Sigmoid colon (tissue), 6 donors: ENCODE measurements at regions not wholly inside any gene's neighbourhood (a gene's known extent, or its start where the extent isn't known, plus 50 kb on each side); places are given as distances from the start of the nearest gene placed in this dataset.

ENCODE experiments used
- DNase-seq: peaks from one replicate; pipeline ENCODE4 v3.0.0-alpha.2; 2019
- H3K27ac ChIP-seq, 4 donors: fragments of 200-600 bp; sonication (generic); one replicate each; pipeline ENCODE4 v1.5.1; 2016 to 2019; ENCODE audit warnings: mild to moderate bottlenecking in 1 of 4
- H3K27me3 ChIP-seq, 3 donors: fragments of 200-600 bp; sonication (generic); one replicate each; pipeline ENCODE4 v1.5.1; 2019; ENCODE audit warnings: mild to moderate bottlenecking in 1 of 3
- H3K36me3 ChIP-seq, 4 donors: fragments of 200-600 bp; sonication (generic); one replicate each; pipeline ENCODE4 v1.5.1; 2016 to 2019
- H3K4me1 ChIP-seq, 4 donors: fragments of 200-600 bp; sonication (generic); one replicate each; pipeline ENCODE4 v1.5.1; 2017 to 2019
- H3K4me3 ChIP-seq, 4 donors: fragments of 200-600 bp; sonication (generic); one replicate each; pipeline ENCODE4 v1.5.1; 2017 to 2019; ENCODE audit warnings: mild to moderate bottlenecking in 2 of 4, moderate library complexity in 1 of 4
- H3K9me3 ChIP-seq, 4 donors: fragments of 200-600 bp in 3 of 4; sonication (generic) in 3 of 4; one replicate each; pipeline versions ENCODE4 v1.5.1 to v1.6.1; 2013 to 2019
- CTCF ChIP-seq, 4 experiments: fragments of 450-650 bp in 3 of 4; fragments of 200-600 bp in 1 of 4; IDR thresholded peaks; one replicate each; pipeline ENCODE4 v1.5.1; 2016 to 2019; ENCODE audit warnings: antibody characterized with exemption in 4 of 4, mild to moderate bottlenecking in 3 of 4, moderate library complexity in 2 of 4
- EP300 ChIP-seq, 4 donors: sonication (generic); formaldehyde crosslinking; IDR thresholded peaks; one replicate each; pipeline ENCODE4 v1.6.1; 2017; ENCODE audit warnings: antibody characterized with exemption in 4 of 4
- POLR2A ChIP-seq, 2 donors: fragments of 450-650 bp; IDR thresholded peaks; one replicate each; pipeline ENCODE4 v1.6.1; 2016; ENCODE audit warnings: antibody characterized with exemption in 2 of 2, mild to moderate bottlenecking in 2 of 2, moderate library complexity in 2 of 2
- POLR2AphosphoS5 ChIP-seq, 4 donors: sonication (generic); formaldehyde crosslinking; IDR thresholded peaks; one replicate each; pipeline ENCODE4 v1.6.1; 2017; ENCODE audit warnings: antibody characterized with exemption in 4 of 4
- WGBS, 2 donors: extraction: QIAGEN DNeasy Blood & Tissue Kit; methylation state at CpG; one replicate each; pipeline ENCODE4 v1.1.7; 2013; 5-methylcytosine and 5-hydroxymethylcytosine counted together
- intact Hi-C: fragments of 100-400 bp; cut with DNase I; formaldehyde crosslinking; loops from one replicate; pipeline ENCODE4 v1.15.1; 2023
- donor health status: healthy with polysubstance abuse.
- donor health status: healthy.

GRCh38 chr1:193733674-193734073 is 547.3 kb upstream of the B3GALT2 start:
- H3K27ac ChIP-seq, result no peak overlapping the region
- intact Hi-C loops, result no loop called here
- TF ChIP-seq POLR2A (IDR thresholded peaks at IDR 0.05) (no peak), EP300 (IDR thresholded peaks at IDR 0.05) (no peak), CTCF (IDR thresholded peaks at IDR 0.05) (no peak), POLR2AphosphoS5 (IDR thresholded peaks at IDR 0.05) (no peak)
- no peaks in the 10 kb centered on the region for H3K27me3 ChIP-seq
- no peaks in the 10 kb centered on the region for H3K4me1 ChIP-seq
- no peak overlapping the region for H3K4me3 ChIP-seq
- DNase-seq, result no peak
- no peaks in the 10 kb centered on the region for H3K9me3 ChIP-seq
- no peaks in the 10 kb centered on the region for H3K36me3 ChIP-seq
- 43 to 71% methylated on average over 3 of the region's 3 CpGs for WGBS, 2 donors

GRCh38 chr1:193730017-193730416 is 543.6 kb upstream of the B3GALT2 start:
- 76 to 83% methylated on average over 3 of the region's 3 CpGs for WGBS, 2 donors

GRCh38 chr1:193729429-193729828 is 543.0 kb upstream of the B3GALT2 start:
- no peak for DNase-seq
- H3K27me3 ChIP-seq, result no peaks in the 10 kb centered on the region
- no peaks in the 10 kb centered on the region for H3K4me1 ChIP-seq
- no peak overlapping the region for H3K27ac ChIP-seq
- intact Hi-C loops, result no loop called here
- WGBS, 2 donors, result 61 to 66% methylated on average over 2 of the region's 2 CpGs
- no peaks in the 10 kb centered on the region for H3K36me3 ChIP-seq
- TF ChIP-seq POLR2AphosphoS5 (IDR thresholded peaks at IDR 0.05), result no peak
- no peak for TF ChIP-seq POLR2A (IDR thresholded peaks at IDR 0.05)
- TF ChIP-seq CTCF (IDR thresholded peaks at IDR 0.05), result no peak
- TF ChIP-seq EP300 (IDR thresholded peaks at IDR 0.05), result no peak
- H3K9me3 ChIP-seq, result no peaks in the 10 kb centered on the region
- H3K4me3 ChIP-seq, result no peak overlapping the region

More at GRCh38 chr1:193730017-193730416, 543.6 kb upstream of the B3GALT2 start:
- TF ChIP-seq POLR2AphosphoS5 (IDR thresholded peaks at IDR 0.05) (no peak), POLR2A (IDR thresholded peaks at IDR 0.05) (no peak), CTCF (IDR thresholded peaks at IDR 0.05) (no peak), EP300 (IDR thresholded peaks at IDR 0.05) (no peak)
- Histone ChIP-seq H3K27me3 (no peaks in the 10 kb centered on the region), H3K4me1 (no peaks in the 10 kb centered on the region), H3K36me3 (no peaks in the 10 kb centered on the region), H3K27ac (no peak overlapping the region), H3K9me3 (no peaks in the 10 kb centered on the region), H3K4me3 (no peak overlapping the region)
- no peak for DNase-seq
- intact Hi-C loops, result no loop called here

- intact Hi-C loops, result no loop called here
- no peak for TF ChIP-seq CTCF (IDR thresholded peaks at IDR 0.05)
- no peak for DNase-seq
- no peak overlapping the region for H3K27ac ChIP-seq
- no peaks in the 10 kb centered on the region for H3K9me3 ChIP-seq
- WGBS, 2 donors, result 65 to 83% methylated on average over 1 of the region's 1 CpG
- no peak overlapping the region for H3K4me3 ChIP-seq
- H3K4me1 ChIP-seq, result no peaks in the 10 kb centered on the region
- no peaks in the 10 kb centered on the region for H3K27me3 ChIP-seq
- no peaks in the 10 kb centered on the region for H3K36me3 ChIP-seq
These were observed 541.4 kb upstream of the B3GALT2 start for GRCh38 chr1:193727850-193728249.

- 88 to 93% methylated on average over 3 of the region's 3 CpGs for WGBS, 2 donors
- H3K27ac ChIP-seq, result no peak overlapping the region
- no peaks in the 10 kb centered on the region for H3K9me3 ChIP-seq
- intact Hi-C loops, result no loop called here
- TF ChIP-seq CTCF (IDR thresholded peaks at IDR 0.05) (no peak), POLR2A (IDR thresholded peaks at IDR 0.05) (no peak), EP300 (IDR thresholded peaks at IDR 0.05) (no peak), POLR2AphosphoS5 (IDR thresholded peaks at IDR 0.05) (no peak)
- H3K36me3 ChIP-seq, result no peaks in the 10 kb centered on the region
- no peaks in the 10 kb centered on the region for H3K27me3 ChIP-seq
- H3K4me3 ChIP-seq, result no peak overlapping the region
- no peaks in the 10 kb centered on the region for H3K4me1 ChIP-seq
- DNase-seq, result no peak
These were observed 540.3 kb upstream of the B3GALT2 start for GRCh38 chr1:193726722-193727121.
